Stimulated activated CD4-positive, alpha-beta T cell treated with anti-CD3 and anti-CD28 coated beads, TNF-alpha, amount 100 ng/mL, for 48 hours (primary cell): ENCODE measurements at regions not wholly inside any gene's neighbourhood (a gene's known extent, or its start where the extent isn't known, plus 50 kb on each side); places are given as distances from the start of the nearest gene placed in this dataset.
A peak's percentile ranks its signal among the peaks of the same experiment; 100 is the strongest.

Source experiments
- DNase-seq, 3 donors: peaks; one replicate each; pipeline ENCODE4 v3.0.0-alpha.2; 2020; ENCODE audit warnings: low read depth in 3 of 3

DNA sequence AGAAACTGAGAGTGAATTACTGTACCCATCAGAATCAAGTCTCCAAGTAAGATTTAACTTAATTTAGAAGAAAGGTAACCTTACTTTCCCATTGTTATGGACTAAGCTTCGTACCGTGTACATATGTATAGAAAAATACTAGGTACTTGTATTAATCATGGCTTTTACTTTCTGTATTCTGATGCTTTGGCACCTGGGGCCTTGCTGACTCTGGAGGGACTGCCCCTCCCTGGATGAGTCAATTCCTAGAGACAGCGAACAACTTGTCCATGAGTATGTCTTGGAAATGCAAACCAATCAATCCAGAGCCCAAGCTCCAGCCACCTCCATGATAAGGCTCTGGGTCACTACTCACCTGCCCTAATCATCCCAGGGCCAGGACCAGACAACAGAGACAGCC is 50.0 kb upstream of the DGKG start:
- peak in 2 of 3 donors; percentile 20 to 53 for DNase-seq
